ENCODE measurements at regions not wholly inside any gene's neighbourhood (a gene's known extent, or its start where the extent isn't known, plus 50 kb on each side); places are given as distances from the start of the nearest gene placed in this dataset.
"Not testable (repeated sequence)": the region's sequence is repeated elsewhere in the genome, so short reads cannot be mapped to it uniquely, and the experiment has no call there.

GRCh38 chr11:106304274-106304673 is 226.8 kb downstream of the AASDHPPT start:
- Histone ChIP-seq H3K4me3 (ENCODE audit: low read depth, low read length) (no peak overlapping the region), H3K27ac (ENCODE audit: low read depth, low read length) (no peak overlapping the region), H3K4me1 (ENCODE audit: control insufficient read depth, insufficient read depth, low read length) (no peaks in the 10 kb centered on the region), H3K27me3 (ENCODE audit: control insufficient read depth, insufficient read depth, low read length) (no peaks in the 10 kb centered on the region), H3K36me3 (ENCODE audit: control insufficient read depth, insufficient read depth, low read length) (no peaks in the 10 kb centered on the region), H3K9me3 (ENCODE audit: control insufficient read depth, insufficient read depth, low read length) (peaks cover 15% of the 10 kb centered on the region), H3K9ac (ENCODE audit: low read depth, low read length) (no peak overlapping the region)

GRCh38 chr11:106305458-106305857 is 228.0 kb downstream of the AASDHPPT start:
- no peak overlapping the region for H3K9ac ChIP-seq (ENCODE audit: low read depth, low read length)

GRCh38 chr11:106306942-106307341 is 229.5 kb downstream of the AASDHPPT start:
- Histone ChIP-seq H3K9ac (ENCODE audit: low read depth, low read length) (no peak overlapping the region), H3K36me3 (ENCODE audit: control insufficient read depth, insufficient read depth, low read length) (no peaks in the 10 kb centered on the region), H3K27me3 (ENCODE audit: control insufficient read depth, insufficient read depth, low read length) (no peaks in the 10 kb centered on the region), H3K4me3 (ENCODE audit: low read depth, low read length) (no peak overlapping the region), H3K27ac (ENCODE audit: low read depth, low read length) (no peak overlapping the region), H3K4me1 (ENCODE audit: control insufficient read depth, insufficient read depth, low read length) (no peaks in the 10 kb centered on the region), H3K9me3 (ENCODE audit: control insufficient read depth, insufficient read depth, low read length) (peaks cover 15% of the 10 kb centered on the region)

More at GRCh38 chr11:106305458-106305857, 228.0 kb downstream of the AASDHPPT start:
- H3K27me3 ChIP-seq (ENCODE audit: control insufficient read depth, insufficient read depth, low read length), result no peaks in the 10 kb centered on the region
- no peak overlapping the region for H3K4me3 ChIP-seq (ENCODE audit: low read depth, low read length)
- no peaks in the 10 kb centered on the region for H3K4me1 ChIP-seq (ENCODE audit: control insufficient read depth, insufficient read depth, low read length)
- H3K27ac ChIP-seq (ENCODE audit: low read depth, low read length), result no peak overlapping the region
- peaks cover 15% of the 10 kb centered on the region for H3K9me3 ChIP-seq (ENCODE audit: control insufficient read depth, insufficient read depth, low read length)
- no peaks in the 10 kb centered on the region for H3K36me3 ChIP-seq (ENCODE audit: control insufficient read depth, insufficient read depth, low read length)

- Histone ChIP-seq H3K27me3 (ENCODE audit: control insufficient read depth, insufficient read depth, low read length) (no peaks in the 10 kb centered on the region), H3K4me3 (ENCODE audit: low read depth, low read length) (no peak overlapping the region), H3K36me3 (ENCODE audit: control insufficient read depth, insufficient read depth, low read length) (no peaks in the 10 kb centered on the region), H3K27ac (ENCODE audit: low read depth, low read length) (no peak overlapping the region), H3K4me1 (ENCODE audit: control insufficient read depth, insufficient read depth, low read length) (no peaks in the 10 kb centered on the region), H3K9me3 (ENCODE audit: control insufficient read depth, insufficient read depth, low read length) (no peaks in the 10 kb centered on the region), H3K9ac (ENCODE audit: low read depth, low read length) (no peak overlapping the region)
Observed at GRCh38 chr11:106309070-106309684, 231.7 kb downstream of the AASDHPPT start.

- no peaks in the 10 kb centered on the region for H3K4me1 ChIP-seq (ENCODE audit: control insufficient read depth, insufficient read depth, low read length)
- H3K9ac ChIP-seq (ENCODE audit: low read depth, low read length), result no peak overlapping the region
- no peaks in the 10 kb centered on the region for H3K36me3 ChIP-seq (ENCODE audit: control insufficient read depth, insufficient read depth, low read length)
- no peak overlapping the region for H3K4me3 ChIP-seq (ENCODE audit: low read depth, low read length)
- H3K9me3 ChIP-seq (ENCODE audit: control insufficient read depth, insufficient read depth, low read length), result no peaks in the 10 kb centered on the region
- no peak overlapping the region for H3K27ac ChIP-seq (ENCODE audit: low read depth, low read length)
- H3K27me3 ChIP-seq (ENCODE audit: control insufficient read depth, insufficient read depth, low read length), result no peaks in the 10 kb centered on the region
Observed at GRCh38 chr11:106311531-106312230, 234.2 kb downstream of the AASDHPPT start.

- not testable (repeated sequence) for H3K4me1 ChIP-seq (ENCODE audit: control insufficient read depth, insufficient read depth, low read length); H3K9ac ChIP-seq (ENCODE audit: low read depth, low read length); H3K4me3 ChIP-seq (ENCODE audit: low read depth, low read length); H3K27ac ChIP-seq (ENCODE audit: low read depth, low read length); H3K27me3 ChIP-seq (ENCODE audit: control insufficient read depth, insufficient read depth, low read length); H3K36me3 ChIP-seq (ENCODE audit: control insufficient read depth, insufficient read depth, low read length)
- peaks cover 15% of the 10 kb centered on the region for H3K9me3 ChIP-seq (ENCODE audit: control insufficient read depth, insufficient read depth, low read length)
Observed at GRCh38 chr11:106317208-106317773, 239.8 kb downstream of the AASDHPPT start.

- no peak overlapping the region for H3K9ac ChIP-seq (ENCODE audit: low read depth, low read length)
- no peak overlapping the region for H3K4me3 ChIP-seq (ENCODE audit: low read depth, low read length)
- H3K27ac ChIP-seq (ENCODE audit: low read depth, low read length), result no peak overlapping the region
- no peaks in the 10 kb centered on the region for H3K27me3 ChIP-seq (ENCODE audit: control insufficient read depth, insufficient read depth, low read length)
- H3K4me1 ChIP-seq (ENCODE audit: control insufficient read depth, insufficient read depth, low read length), result peaks cover 5% of the 10 kb centered on the region
- peaks cover 15% of the 10 kb centered on the region for H3K9me3 ChIP-seq (ENCODE audit: control insufficient read depth, insufficient read depth, low read length)
- no peaks in the 10 kb centered on the region for H3K36me3 ChIP-seq (ENCODE audit: control insufficient read depth, insufficient read depth, low read length)
Observed at GRCh38 chr11:106321601-106322000, 244.1 kb downstream of the AASDHPPT start.

GRCh38 chr11:106322106-106322505 is 244.6 kb downstream of the AASDHPPT start:
- Histone ChIP-seq H3K27me3 (ENCODE audit: control insufficient read depth, insufficient read depth, low read length) (no peaks in the 10 kb centered on the region), H3K4me1 (ENCODE audit: control insufficient read depth, insufficient read depth, low read length) (peaks cover 10% of the 10 kb centered on the region), H3K27ac (ENCODE audit: low read depth, low read length) (no peak overlapping the region), H3K9ac (ENCODE audit: low read depth, low read length) (no peak overlapping the region), H3K36me3 (ENCODE audit: control insufficient read depth, insufficient read depth, low read length) (no peaks in the 10 kb centered on the region), H3K9me3 (ENCODE audit: control insufficient read depth, insufficient read depth, low read length) (peaks cover 15% of the 10 kb centered on the region), H3K4me3 (ENCODE audit: low read depth, low read length) (no peak overlapping the region)

GRCh38 chr11:106326087-106326486 is 248.6 kb downstream of the AASDHPPT start:
- Histone ChIP-seq H3K27ac (ENCODE audit: low read depth, low read length) (no peak overlapping the region), H3K36me3 (ENCODE audit: control insufficient read depth, insufficient read depth, low read length) (no peaks in the 10 kb centered on the region), H3K9ac (ENCODE audit: low read depth, low read length) (no peak overlapping the region), H3K4me1 (ENCODE audit: control insufficient read depth, insufficient read depth, low read length) (peaks cover 15% of the 10 kb centered on the region), H3K9me3 (ENCODE audit: control insufficient read depth, insufficient read depth, low read length) (no peaks in the 10 kb centered on the region), H3K27me3 (ENCODE audit: control insufficient read depth, insufficient read depth, low read length) (no peaks in the 10 kb centered on the region), H3K4me3 (ENCODE audit: low read depth, low read length) (no peak overlapping the region)

- H3K4me3 ChIP-seq (ENCODE audit: low read depth, low read length), result peak overlapping the region; percentile 10; the same call in 1 of the 2 replicates
- H3K27ac ChIP-seq (ENCODE audit: low read depth, low read length), result peak overlapping the region; percentile 43
- H3K9me3 ChIP-seq (ENCODE audit: control insufficient read depth, insufficient read depth, low read length), result no peaks in the 10 kb centered on the region
- no peaks in the 10 kb centered on the region for H3K27me3 ChIP-seq (ENCODE audit: control insufficient read depth, insufficient read depth, low read length)
- H3K9ac ChIP-seq (ENCODE audit: low read depth, low read length), result no peak overlapping the region
- H3K4me1 ChIP-seq (ENCODE audit: control insufficient read depth, insufficient read depth, low read length), result peaks cover 15% of the 10 kb centered on the region
- no peaks in the 10 kb centered on the region for H3K36me3 ChIP-seq (ENCODE audit: control insufficient read depth, insufficient read depth, low read length)
Observed at GRCh38 chr11:106327134-106327533, 249.7 kb downstream of the AASDHPPT start.

GRCh38 chr11:106327637-106328036 is 250.2 kb downstream of the AASDHPPT start:
- H3K4me1 ChIP-seq (ENCODE audit: control insufficient read depth, insufficient read depth, low read length), result peaks cover 15% of the 10 kb centered on the region
- no peaks in the 10 kb centered on the region for H3K9me3 ChIP-seq (ENCODE audit: control insufficient read depth, insufficient read depth, low read length)
- H3K9ac ChIP-seq (ENCODE audit: low read depth, low read length), result no peak overlapping the region
- H3K4me3 ChIP-seq (ENCODE audit: low read depth, low read length), result peak overlapping the region; percentile 10; the same call in 1 of the 2 replicates
- no peak overlapping the region for H3K27ac ChIP-seq (ENCODE audit: low read depth, low read length)
- H3K27me3 ChIP-seq (ENCODE audit: control insufficient read depth, insufficient read depth, low read length), result no peaks in the 10 kb centered on the region
- no peaks in the 10 kb centered on the region for H3K36me3 ChIP-seq (ENCODE audit: control insufficient read depth, insufficient read depth, low read length)

All from HUES48 (cell line).